Endothelial cell of umbilical vein (primary cell): ENCODE measurements at regions not wholly inside any gene's neighbourhood (a gene's known extent, or its start where the extent isn't known, plus 50 kb on each side); places are given as distances from the start of the nearest gene placed in this dataset.

ENCODE experiments used
- CTCF ChIP-seq, 2 donors: IDR thresholded peaks; 1 replicate in 1 of 2; 2 replicates in 1 of 2; pipeline ENCODE4 v1.5.1; 2011; ENCODE audit warnings: low read length in 2 of 2, mild to moderate bottlenecking in 2 of 2, moderate library complexity in 2 of 2, control low read depth in 1 of 2, inconsistent platforms in 1 of 2, low read depth in 1 of 2; ENCODE audit not compliant: insufficient read depth in 1 of 2; ENCODE audit errors: extremely low read depth in 1 of 2
- EZH2 ChIP-seq: IDR thresholded peaks from 2 replicates; pipeline ENCODE4 v1.6.1; 2012; ENCODE audit warnings: borderline replicate concordance, low read depth, mild to moderate bottlenecking, moderate library complexity, low read length, inconsistent platforms; ENCODE audit not compliant: severe bottlenecking
- GATA2 ChIP-seq: IDR thresholded peaks from 2 replicates; pipeline ENCODE4 v1.7.0; 2011; ENCODE audit warnings: low read depth, mild to moderate bottlenecking, moderate library complexity, mixed read lengths, low read length; ENCODE audit not compliant: insufficient read length, insufficient read depth
- JUN ChIP-seq: IDR thresholded peaks from 2 replicates; pipeline ENCODE4 v1.6.1; 2011; ENCODE audit warnings: borderline replicate concordance, low read depth; ENCODE audit not compliant: insufficient read length, insufficient read depth
- MYC ChIP-seq: IDR thresholded peaks from one replicate; pipeline ENCODE4 v1.6.1; 2011; ENCODE audit warnings: mild to moderate bottlenecking, low read depth, low read length
- POLR2A ChIP-seq: IDR thresholded peaks from 2 replicates; pipeline ENCODE4 v1.6.1; 2012; ENCODE audit warnings: low read depth, mild to moderate bottlenecking, control low read depth, low read length
- POLR2AphosphoS5 ChIP-seq: IDR thresholded peaks from 2 replicates; pipeline ENCODE4 v1.6.1; 2012; ENCODE audit warnings: low read depth, mild to moderate bottlenecking, control low read depth, low read length, moderate library complexity; ENCODE audit not compliant: insufficient read depth
- TF ChIP-seq, protein P1 (sequence below): IDR thresholded peaks from 2 replicates; pipeline ENCODE4 v1.6.1; 2011; ENCODE audit not compliant: insufficient read depth, insufficient read length

DNA sequence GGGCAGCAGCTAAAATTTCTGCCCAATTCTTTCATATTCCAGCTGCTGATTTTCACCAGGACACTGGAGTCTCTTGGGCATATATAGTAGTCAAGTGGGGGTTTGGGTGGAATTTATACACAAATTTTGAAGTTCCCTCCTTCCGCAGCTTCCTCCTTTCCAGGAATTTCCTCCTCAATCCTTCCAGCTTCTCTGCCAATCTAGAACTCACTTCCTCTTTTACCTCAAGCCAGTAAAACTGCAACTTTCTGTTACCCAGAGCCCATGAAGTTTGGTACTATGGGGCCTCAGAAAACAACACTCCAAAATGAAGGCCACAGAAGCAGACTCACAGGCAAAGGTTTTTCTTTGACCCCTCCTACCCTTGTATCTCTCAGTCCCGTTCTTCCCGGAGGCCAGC lies 51.7 kb upstream of the G2E3 start:
- no peak for TF ChIP-seq POLR2A
- no peak for TF ChIP-seq CTCF (IDR thresholded peaks at IDR 0.05; ENCODE audit: extremely low read depth in 1 of 2, insufficient read depth in 1 of 2, low read depth in 1 of 2, low read length in 2 of 2)
- no peak for TF ChIP-seq GATA2
- TF ChIP-seq POLR2AphosphoS5: no peak
- TF ChIP-seq, protein P1, sequence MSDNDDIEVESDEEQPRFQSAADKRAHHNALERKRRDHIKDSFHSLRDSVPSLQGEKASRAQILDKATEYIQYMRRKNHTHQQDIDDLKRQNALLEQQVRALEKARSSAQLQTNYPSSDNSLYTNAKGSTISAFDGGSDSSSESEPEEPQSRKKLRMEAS: no peak
- no peak for TF ChIP-seq EZH2
- no peak for TF ChIP-seq MYC
- TF ChIP-seq JUN: no peak
